NT2/D1 (cell line): ENCODE measurements at regions not wholly inside any gene's neighbourhood (a gene's known extent, or its start where the extent isn't known, plus 50 kb on each side); places are given as distances from the start of the nearest gene placed in this dataset.

Experiments
- DNase-seq: peaks from one replicate; pipeline ENCODE4 v3.0.0-alpha.2; 2011; ENCODE audit warnings: low read depth, low spot score
- H3K27me3 ChIP-seq: 2 replicates; pipeline ENCODE4 v1.6.0; 2011; ENCODE audit warnings: mild to moderate bottlenecking; ENCODE audit not compliant: insufficient read length, insufficient read depth
- H3K36me3 ChIP-seq: 2 replicates; pipeline ENCODE4 v1.6.1; 2011; ENCODE audit warnings: mild to moderate bottlenecking, low read length, mixed read lengths; ENCODE audit not compliant: insufficient read depth, insufficient read length
- H3K4me1 ChIP-seq: 2 replicates; pipeline ENCODE4 v1.5.1; 2011; ENCODE audit not compliant: insufficient read depth, insufficient read length
- H3K4me3 ChIP-seq: 2 replicates; pipeline ENCODE4 v1.5.1; 2011; ENCODE audit warnings: low read depth; ENCODE audit not compliant: insufficient read length
- H3K9ac ChIP-seq: 2 replicates; pipeline ENCODE4 v1.6.0; 2011; ENCODE audit warnings: low read depth; ENCODE audit not compliant: insufficient read length
- H3K9me3 ChIP-seq: 2 replicates; pipeline ENCODE4 v1.5.1; 2011; ENCODE audit warnings: mild to moderate bottlenecking, low read length; ENCODE audit not compliant: insufficient read depth
- SUZ12 ChIP-seq: IDR thresholded peaks from 2 replicates; pipeline ENCODE4 v1.6.1; 2011; ENCODE audit not compliant: insufficient read length, insufficient read depth; ENCODE audit errors: extremely low read depth
- YY1 ChIP-seq: IDR thresholded peaks from 2 replicates; pipeline ENCODE4 v1.6.1; 2011; ENCODE audit not compliant: insufficient read length, insufficient read depth
- ZNF274 ChIP-seq: IDR thresholded peaks from 2 replicates; pipeline ENCODE4 v1.6.1; 2011; ENCODE audit warnings: mild to moderate bottlenecking, low read depth, low read length

DNA sequence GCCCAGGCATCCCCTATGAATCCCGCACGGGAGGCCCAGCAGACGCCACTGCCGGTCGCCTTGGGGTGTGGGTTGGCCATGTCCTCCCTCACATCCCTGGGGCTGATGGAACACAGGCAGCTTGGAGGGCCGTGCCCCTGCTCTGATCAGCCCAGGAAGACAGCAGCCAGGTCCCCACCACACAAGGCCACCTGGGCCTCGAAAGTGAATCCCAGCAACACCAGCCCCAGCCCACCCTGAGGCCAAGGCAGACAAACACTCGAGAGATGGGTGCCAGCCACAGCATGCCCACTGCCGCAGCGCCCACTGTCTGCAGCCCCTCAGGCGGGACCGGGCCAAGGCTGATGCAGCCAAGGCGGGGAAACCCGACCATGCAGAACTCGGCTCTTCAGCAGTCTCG, 85.5 kb downstream of the HMX1 start:
- TF ChIP-seq SUZ12 (no peak), ZNF274 (no peak), YY1 (no peak)
- no peak overlapping the region for H3K4me3 ChIP-seq

DNA sequence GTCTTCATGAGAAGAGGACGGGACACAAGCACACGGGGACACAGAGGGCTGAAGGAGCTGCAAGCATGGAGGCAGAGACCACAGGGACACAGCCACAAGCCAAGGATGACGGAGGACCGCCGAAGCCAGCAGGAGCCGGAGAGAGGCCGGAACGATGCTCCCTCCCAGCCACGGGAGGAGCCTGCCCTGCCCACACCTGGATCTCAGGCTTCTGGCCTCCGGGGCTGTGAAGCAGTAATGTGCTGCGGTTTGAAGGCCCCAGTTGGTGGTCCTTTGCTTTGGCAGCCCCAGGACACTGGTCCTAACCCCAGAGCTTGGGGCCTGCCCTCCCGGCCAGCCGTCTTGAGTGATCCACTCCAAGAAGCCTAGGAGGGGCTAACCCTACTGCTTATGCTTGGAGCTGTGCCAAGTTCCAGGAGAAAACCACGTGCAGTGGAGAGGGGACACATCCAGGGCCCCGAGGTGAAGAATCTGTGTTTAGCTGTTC, 85.9 kb downstream of the HMX1 start:
- peak overlapping the region; percentile 18 for H3K9ac ChIP-seq
- no peak for DNase-seq
- H3K36me3 ChIP-seq = no peaks in the 10 kb centered on the region
- no peak overlapping the region for H3K4me3 ChIP-seq
- H3K27me3 ChIP-seq = peaks cover 3% of the 10 kb centered on the region
- no peak for TF ChIP-seq YY1
- TF ChIP-seq ZNF274 = no peak
- no peak for TF ChIP-seq SUZ12
- H3K9me3 ChIP-seq = no peaks in the 10 kb centered on the region
- H3K4me1 ChIP-seq = peaks cover 3% of the 10 kb centered on the region

More for the DNA sequence above, 85.5 kb downstream of the HMX1 start:
- H3K36me3 ChIP-seq = no peaks in the 10 kb centered on the region
- peaks cover 3% of the 10 kb centered on the region for H3K4me1 ChIP-seq
- H3K9me3 ChIP-seq = no peaks in the 10 kb centered on the region
- no peak for DNase-seq
- peaks cover 3% of the 10 kb centered on the region for H3K27me3 ChIP-seq
- H3K9ac ChIP-seq = peak overlapping the region; percentile 18

DNA sequence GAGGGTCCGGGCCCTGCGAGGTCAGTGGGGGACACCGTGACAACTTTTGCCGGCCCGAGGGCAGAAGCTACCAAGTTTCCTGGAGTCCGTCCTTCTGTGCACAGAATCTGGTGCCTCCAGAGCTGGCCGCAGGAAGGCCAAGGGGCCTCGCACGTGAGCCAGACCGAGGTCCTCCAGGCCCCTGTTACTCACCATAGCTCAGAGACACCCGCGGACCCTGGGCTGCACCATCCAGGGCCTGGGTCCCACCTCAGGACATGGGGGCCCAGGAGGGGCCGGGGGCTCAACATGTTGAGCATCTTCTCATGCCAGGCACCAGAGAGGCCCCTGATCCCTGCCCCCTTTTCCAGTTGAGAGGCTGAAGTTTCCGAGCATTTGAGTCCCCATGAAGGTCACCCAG, 87.9 kb downstream of the HMX1 start:
- Histone ChIP-seq H3K36me3 (no peaks in the 10 kb centered on the region), H3K27me3 (peaks cover 1% of the 10 kb centered on the region), H3K9ac (no peak overlapping the region), H3K4me1 (peaks cover 3% of the 10 kb centered on the region), H3K4me3 (no peak overlapping the region), H3K9me3 (no peaks in the 10 kb centered on the region)
- TF ChIP-seq ZNF274 (no peak), YY1 (no peak), SUZ12 (no peak)
- DNase-seq = no peak

DNA sequence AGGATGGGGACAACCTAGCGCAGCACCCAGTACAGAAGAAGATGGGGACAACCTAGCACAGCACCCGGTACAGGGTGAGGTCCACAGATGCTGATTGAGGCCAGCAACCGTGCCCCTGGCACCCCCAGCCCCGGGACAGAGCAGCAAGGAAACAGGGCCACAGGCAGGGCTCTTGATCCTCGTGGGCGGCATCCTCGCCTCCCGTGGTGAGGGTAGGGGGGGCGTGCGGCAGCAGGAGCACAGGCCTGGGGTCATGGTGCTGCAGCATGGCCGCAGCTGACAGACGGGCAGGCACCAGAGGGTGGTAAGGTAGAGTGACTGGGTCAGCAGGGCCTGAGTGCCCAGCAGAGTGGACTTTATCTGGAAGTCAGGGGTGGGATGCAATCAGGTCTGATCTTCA, 89.5 kb downstream of the HMX1 start:
- Histone ChIP-seq H3K9ac (no peak overlapping the region), H3K36me3 (no peaks in the 10 kb centered on the region), H3K4me3 (no peak overlapping the region), H3K9me3 (no peaks in the 10 kb centered on the region), H3K27me3 (no peaks in the 10 kb centered on the region), H3K4me1 (peaks cover 17% of the 10 kb centered on the region)
- TF ChIP-seq ZNF274 = no peak
- no peak for TF ChIP-seq SUZ12
- no peak for TF ChIP-seq YY1
- no peak for DNase-seq

DNA sequence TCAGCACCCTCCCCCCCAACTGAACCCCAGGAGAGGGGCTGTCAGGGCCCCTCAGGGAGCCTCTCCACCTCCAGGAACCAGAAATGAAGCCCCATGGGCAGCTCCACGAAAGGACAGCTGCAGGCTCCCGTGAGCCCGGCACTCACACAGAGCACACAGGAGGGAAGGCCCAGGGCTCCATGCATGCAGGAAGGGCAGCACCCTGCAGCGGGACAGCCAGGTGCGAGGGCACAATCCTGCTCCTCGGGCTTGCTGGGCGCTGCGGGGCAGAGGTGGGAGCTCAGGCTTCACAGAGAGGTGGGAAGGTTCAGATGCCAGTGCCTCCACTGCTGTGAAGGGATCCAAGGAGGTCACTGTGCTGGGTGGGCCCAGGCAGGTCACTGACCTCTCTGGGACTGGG, 90.0 kb downstream of the HMX1 start:
- Histone ChIP-seq H3K4me3 (no peak overlapping the region), H3K27me3 (no peaks in the 10 kb centered on the region), H3K36me3 (no peaks in the 10 kb centered on the region), H3K9me3 (no peaks in the 10 kb centered on the region), H3K4me1 (peaks cover 17% of the 10 kb centered on the region), H3K9ac (no peak overlapping the region)
- TF ChIP-seq YY1 (no peak), ZNF274 (no peak), SUZ12 (no peak)
- no peak for DNase-seq

DNA sequence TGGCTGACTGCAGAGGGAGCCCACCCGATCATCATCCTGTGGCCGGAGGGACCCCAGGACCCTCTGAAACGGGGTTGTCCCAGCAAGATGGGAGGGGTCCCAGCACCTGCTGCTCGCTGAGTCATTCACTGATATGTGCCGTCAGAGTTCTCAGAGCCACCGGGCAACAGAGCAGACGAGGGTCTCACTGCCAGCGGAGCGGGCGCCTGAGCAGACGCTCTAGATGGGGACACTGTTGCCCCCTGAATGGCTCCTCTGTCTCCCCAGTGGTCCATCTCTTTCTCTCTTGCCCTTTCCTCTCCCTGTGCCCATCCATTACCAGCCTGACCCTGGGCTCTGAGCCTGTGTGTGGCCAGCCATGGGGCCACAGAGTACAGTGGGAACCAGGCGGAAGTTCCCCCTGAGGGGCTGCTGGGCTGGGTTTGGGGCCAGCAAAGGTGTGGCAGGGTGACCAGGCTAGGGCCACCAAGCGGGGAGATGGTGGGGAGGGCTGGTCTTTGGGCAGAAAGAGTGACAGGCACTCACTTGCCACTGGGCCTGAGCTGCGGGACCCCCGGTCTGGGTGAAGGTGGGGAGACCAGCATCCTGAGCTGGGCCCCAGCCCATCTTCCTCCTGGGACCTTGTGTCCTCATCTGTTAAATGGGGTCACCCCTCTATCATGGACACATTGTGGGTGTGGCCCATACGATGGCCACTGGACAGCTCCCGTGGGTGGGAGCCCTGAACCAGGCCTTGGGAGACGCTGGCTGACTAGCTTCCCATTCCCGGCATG, 90.9 kb downstream of the HMX1 start:
- no peak for DNase-seq
- Histone ChIP-seq H3K9me3 (no peaks in the 10 kb centered on the region), H3K4me3 (no peak overlapping the region), H3K27me3 (no peaks in the 10 kb centered on the region), H3K36me3 (no peaks in the 10 kb centered on the region), H3K9ac (no peak overlapping the region), H3K4me1 (peaks cover 17% of the 10 kb centered on the region)
- TF ChIP-seq YY1 = no peak

DNA sequence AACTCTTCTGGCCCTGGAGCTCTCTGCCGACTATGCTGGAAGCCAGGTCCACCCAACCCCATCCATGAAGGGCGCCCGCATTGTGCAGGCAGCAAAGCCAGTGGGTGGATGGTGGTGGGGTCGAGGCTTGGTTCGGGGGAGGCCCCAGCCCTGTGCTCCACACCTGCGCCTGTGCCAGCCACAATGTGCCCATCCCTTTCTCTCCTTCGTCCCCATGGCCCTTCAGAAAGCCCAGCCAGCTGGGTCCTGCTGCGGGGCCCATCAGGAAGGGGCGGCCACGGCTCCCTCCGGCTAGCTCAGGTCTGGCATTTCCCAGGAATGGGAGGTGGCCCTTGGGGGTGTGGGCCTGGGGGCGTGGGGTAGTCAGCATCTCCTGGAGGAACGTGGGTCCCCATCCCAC, 91.6 kb downstream of the HMX1 start:
- Histone ChIP-seq H3K4me1 (peaks cover 15% of the 10 kb centered on the region), H3K4me3 (no peak overlapping the region), H3K9ac (no peak overlapping the region), H3K27me3 (no peaks in the 10 kb centered on the region), H3K9me3 (no peaks in the 10 kb centered on the region), H3K36me3 (no peaks in the 10 kb centered on the region)
- TF ChIP-seq ZNF274 (no peak), SUZ12 (no peak), YY1 (no peak)
- DNase-seq = no peak
